ENCODE measurements at regions not wholly inside any gene's neighbourhood (a gene's known extent, or its start where the extent isn't known, plus 50 kb on each side); places are given as distances from the start of the nearest gene placed in this dataset.

- no peak overlapping the region for H3K27ac Mint-ChIP-seq (ENCODE audit: unreplicated experiment)
- no peaks in the 10 kb centered on the region for H3K36me3 ChIP-seq (ENCODE audit: control insufficient read depth, insufficient read depth, low read length)
- H3K4me1 Mint-ChIP-seq (ENCODE audit: low read depth, unreplicated experiment), result no peaks in the 10 kb centered on the region
- CTCF ChIA-PET, result no interaction called here
- H3K9me3 ChIP-seq, result no peaks in the 10 kb centered on the region
- H3K9me3 Mint-ChIP-seq (ENCODE audit: unreplicated experiment), result peaks cover 13% of the 10 kb centered on the region
- TF ChIP-seq CTCF (IDR thresholded peaks at IDR 0.05; ENCODE audit: insufficient read depth in 1 of 2, low read depth in 1 of 2, low read length in 1 of 2, severe bottlenecking in 1 of 2, unreplicated experiment in 1 of 2), result no peak
- POLR2A ChIA-PET, result no interaction called here
- intact Hi-C loops (cut with micrococcal nuclease; ENCODE audit: unreplicated experiment), result no loop called here
- BruUV-seq (replicated peaks), result no TSS peak
- DNase-seq, result no peak
- H3K4me3 Mint-ChIP-seq (ENCODE audit: unreplicated experiment), result no peak overlapping the region
- no peak overlapping the region for H3K4me3 ChIP-seq (ENCODE audit: low read depth, low read length)
- peaks cover 5% of the 10 kb centered on the region for H3K27me3 Mint-ChIP-seq (ENCODE audit: insufficient read depth, unreplicated experiment)
- H3K27me3 ChIP-seq (replicated peaks; ENCODE audit: control insufficient read depth, insufficient read depth, low read length), result no peaks in the 10 kb centered on the region
- H3K4me1 ChIP-seq, result no peaks in the 10 kb centered on the region; the same call in 1 of the 2 replicates
- H3K36me3 Mint-ChIP-seq (ENCODE audit: insufficient read depth, unreplicated experiment), result no peaks in the 10 kb centered on the region
Measured at GRCh38 chr3:154614601-154615000, 184.6 kb upstream of the GPR149 start.

- TF ChIP-seq CTCF (IDR thresholded peaks at IDR 0.05; ENCODE audit: insufficient read depth in 1 of 2, low read depth in 1 of 2, low read length in 1 of 2, severe bottlenecking in 1 of 2, unreplicated experiment in 1 of 2), result no peak
- H3K4me1 Mint-ChIP-seq (ENCODE audit: low read depth, unreplicated experiment), result no peaks in the 10 kb centered on the region
- Histone ChIP-seq H3K9me3 (no peaks in the 10 kb centered on the region), H3K27me3 (replicated peaks; ENCODE audit: control insufficient read depth, insufficient read depth, low read length) (no peaks in the 10 kb centered on the region), H3K4me3 (ENCODE audit: low read depth, low read length) (no peak overlapping the region), H3K4me1 (no peaks in the 10 kb centered on the region; the same call in 1 of the 2 replicates), H3K36me3 (ENCODE audit: control insufficient read depth, insufficient read depth, low read length) (no peaks in the 10 kb centered on the region)
- peaks cover 5% of the 10 kb centered on the region for H3K27me3 Mint-ChIP-seq (ENCODE audit: insufficient read depth, unreplicated experiment)
- POLR2A ChIA-PET, result no interaction called here
- no peak for DNase-seq
- no TSS peak for BruUV-seq (replicated peaks)
- intact Hi-C loops (cut with micrococcal nuclease; ENCODE audit: unreplicated experiment), result no loop called here
- no peak overlapping the region for H3K4me3 Mint-ChIP-seq (ENCODE audit: unreplicated experiment)
- H3K9me3 Mint-ChIP-seq (ENCODE audit: unreplicated experiment), result peaks cover 13% of the 10 kb centered on the region
- H3K36me3 Mint-ChIP-seq (ENCODE audit: insufficient read depth, unreplicated experiment), result no peaks in the 10 kb centered on the region
- CTCF ChIA-PET, result no interaction called here
- no peak overlapping the region for H3K27ac Mint-ChIP-seq (ENCODE audit: unreplicated experiment)
Measured at GRCh38 chr3:154614078-154614477, 184.1 kb upstream of the GPR149 start.

GRCh38 chr3:154602241-154602640, 172.3 kb upstream of the GPR149 start:
- no peaks in the 10 kb centered on the region for H3K36me3 ChIP-seq (ENCODE audit: control insufficient read depth, insufficient read depth, low read length)
- BruUV-seq (replicated peaks), result no TSS peak
- DNase-seq, result no peak
- peaks cover 6% of the 10 kb centered on the region for H3K4me1 Mint-ChIP-seq (ENCODE audit: low read depth, unreplicated experiment)
- no peaks in the 10 kb centered on the region for H3K9me3 Mint-ChIP-seq (ENCODE audit: unreplicated experiment)
- H3K4me1 ChIP-seq, result no peaks in the 10 kb centered on the region
- intact Hi-C loops (cut with micrococcal nuclease; ENCODE audit: unreplicated experiment), result no loop called here
- no peak for TF ChIP-seq CTCF (IDR thresholded peaks at IDR 0.05; ENCODE audit: insufficient read depth in 1 of 2, low read depth in 1 of 2, low read length in 1 of 2, severe bottlenecking in 1 of 2, unreplicated experiment in 1 of 2)
- ChIA-PET POLR2A (no interaction called here), CTCF (no interaction called here)
- H3K4me3 Mint-ChIP-seq (ENCODE audit: unreplicated experiment), result no peak overlapping the region
- H3K4me3 ChIP-seq (ENCODE audit: low read depth, low read length), result no peak overlapping the region
- H3K27me3 Mint-ChIP-seq (ENCODE audit: insufficient read depth, unreplicated experiment), result peaks cover 7% of the 10 kb centered on the region
- no peak overlapping the region for H3K27ac Mint-ChIP-seq (ENCODE audit: unreplicated experiment)
- H3K27me3 ChIP-seq (replicated peaks; ENCODE audit: control insufficient read depth, insufficient read depth, low read length), result no peaks in the 10 kb centered on the region
- no peaks in the 10 kb centered on the region for H3K36me3 Mint-ChIP-seq (ENCODE audit: insufficient read depth, unreplicated experiment)
- no peaks in the 10 kb centered on the region for H3K9me3 ChIP-seq
